ENCODE measurements at regions not wholly inside any gene's neighbourhood (a gene's known extent, or its start where the extent isn't known, plus 50 kb on each side); places are given as distances from the start of the nearest gene placed in this dataset.
"Not testable (repeated sequence)": the region's sequence is repeated elsewhere in the genome, so short reads cannot be mapped to it uniquely, and the experiment has no call there.

DNA sequence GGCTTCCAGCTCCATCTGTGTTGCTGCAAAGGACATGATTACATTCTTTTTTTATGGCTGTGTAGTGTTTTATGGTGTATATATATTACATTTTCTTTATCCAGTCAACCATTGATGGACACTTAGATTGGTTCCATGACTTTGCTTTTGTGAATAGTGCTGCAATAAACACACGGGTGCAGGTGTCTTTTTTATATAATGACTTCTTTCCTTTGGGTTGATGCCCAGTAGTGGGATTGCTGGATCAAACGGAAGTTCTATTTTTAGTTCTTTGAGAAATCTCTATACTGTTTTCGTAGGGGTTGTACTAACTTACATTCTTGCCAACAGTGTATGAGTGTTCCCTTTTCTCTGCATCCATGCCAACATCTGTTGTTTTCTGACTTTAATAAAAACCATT is 189.7 kb downstream of the ACTR3B start:
- DNase-seq (ENCODE audit: low read depth in 2 of 2), result no peak

DNA sequence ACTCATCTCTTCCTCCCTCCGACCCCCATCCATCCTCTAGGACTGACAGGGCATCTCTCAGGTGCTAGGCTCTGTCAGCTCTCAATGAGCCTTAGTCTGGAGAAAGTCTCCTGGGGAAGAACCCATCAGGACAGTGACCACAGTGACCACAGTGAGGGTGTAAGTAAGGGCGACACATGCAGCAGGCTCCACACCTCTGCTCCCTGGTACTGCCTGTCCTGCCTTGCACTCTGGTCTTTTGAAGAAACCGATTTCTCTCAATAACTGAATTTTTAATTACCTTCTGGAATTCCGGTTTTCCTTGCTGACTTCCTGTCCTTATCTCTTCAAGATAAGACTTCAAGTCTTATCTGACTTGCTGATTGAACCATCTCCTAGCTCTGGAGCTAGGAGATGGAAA is 190.2 kb downstream of the ACTR3B start:
- no peak for DNase-seq (ENCODE audit: low read depth in 2 of 2)

GRCh38 chr7:152956006-152956405 is 196.5 kb downstream of the ACTR3B start:
- no peak for DNase-seq (ENCODE audit: low read depth in 2 of 2)

DNA sequence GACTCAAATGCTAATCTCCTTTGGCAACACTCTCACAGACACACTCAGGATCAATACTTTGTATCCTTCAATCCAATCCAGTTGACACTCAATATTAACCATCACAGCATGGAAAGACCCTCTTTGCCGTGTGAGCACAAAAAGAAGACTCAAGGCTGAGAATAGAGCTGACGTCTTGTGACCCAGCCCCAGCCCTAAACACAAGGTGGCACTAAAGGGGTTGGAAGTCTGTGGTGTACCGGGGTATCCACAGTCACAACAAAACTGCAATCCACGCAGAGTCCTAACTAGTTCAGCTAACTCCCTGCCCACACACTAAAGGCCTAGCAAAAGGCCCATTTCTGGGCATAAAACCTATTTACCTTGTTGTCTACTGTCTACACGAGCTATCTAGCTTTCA is 200.1 kb downstream of the ACTR3B start:
- DNase-seq (ENCODE audit: low read depth in 2 of 2), result no peak

- not testable (repeated sequence) for DNase-seq (ENCODE audit: low read depth in 2 of 2)
Measured at GRCh38 chr7:152961796-152962195, 202.2 kb downstream of the ACTR3B start.

GRCh38 chr7:152966189-152966588 is 206.6 kb downstream of the ACTR3B start:
- DNase-seq (ENCODE audit: low read depth in 2 of 2), result no peak

- DNase-seq (ENCODE audit: low read depth in 2 of 2), result no peak
Measured at GRCh38 chr7:152967958-152968357, 208.4 kb downstream of the ACTR3B start.

DNA sequence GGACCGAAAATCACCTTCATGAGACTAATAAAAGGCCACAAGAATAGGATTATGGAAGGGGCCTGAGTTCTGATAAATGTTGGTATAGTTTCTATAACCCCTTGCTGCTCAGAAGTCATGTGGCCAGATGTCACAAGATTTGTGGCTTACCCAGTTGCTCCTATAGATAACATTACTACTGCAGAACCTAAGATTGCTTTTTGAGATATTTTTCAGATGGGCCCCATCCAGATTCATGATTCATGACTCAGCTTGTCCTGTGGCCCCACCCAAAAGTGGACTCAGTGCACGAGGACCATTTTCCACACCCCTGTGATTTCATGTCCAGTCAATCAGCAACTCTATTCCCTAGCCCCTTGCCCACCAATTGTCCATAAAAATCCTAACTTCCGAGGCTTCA is 209.0 kb downstream of the ACTR3B start:
- DNase-seq (ENCODE audit: low read depth in 2 of 2), result no peak

DNA sequence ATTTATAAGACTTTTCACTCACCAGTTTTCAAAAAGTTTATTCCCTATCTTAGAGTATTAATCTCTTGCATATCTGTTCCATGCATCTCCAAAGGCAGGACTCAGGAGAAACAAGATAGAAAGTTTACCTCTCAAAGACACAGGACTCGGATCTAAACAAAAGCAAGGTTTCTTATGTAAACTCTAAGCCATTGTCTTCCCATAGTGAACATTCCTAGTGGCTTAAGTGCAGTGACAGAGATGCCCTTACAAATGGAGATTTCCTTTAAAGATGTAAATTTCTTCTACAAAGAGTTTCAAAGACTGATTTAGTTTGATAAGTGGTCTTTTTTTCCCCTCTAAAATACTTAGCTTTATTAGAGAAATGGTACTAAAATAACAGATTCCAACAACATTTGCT is 209.8 kb downstream of the ACTR3B start:
- no peak for DNase-seq (ENCODE audit: low read depth in 2 of 2)

DNA sequence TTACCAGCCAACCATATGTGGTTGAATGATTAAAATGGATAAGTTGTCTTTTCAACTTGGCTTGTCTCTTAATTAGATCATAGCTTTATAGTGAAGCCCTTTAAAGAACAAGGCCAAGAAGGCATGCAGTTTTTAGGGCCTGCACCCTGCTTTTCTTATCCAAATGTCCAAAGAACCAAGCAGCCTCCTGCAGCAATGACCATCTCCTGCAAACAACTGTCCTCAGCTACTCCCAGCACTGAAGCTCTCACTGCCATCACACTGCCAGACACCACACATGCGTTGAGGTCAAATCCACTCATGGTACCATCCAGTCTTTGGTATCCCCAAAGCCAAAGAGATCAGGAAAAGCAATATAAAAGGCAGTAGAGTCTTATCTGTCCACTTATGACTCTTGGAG is 210.3 kb downstream of the ACTR3B start:
- DNase-seq (ENCODE audit: low read depth in 2 of 2), result no peak

DNA sequence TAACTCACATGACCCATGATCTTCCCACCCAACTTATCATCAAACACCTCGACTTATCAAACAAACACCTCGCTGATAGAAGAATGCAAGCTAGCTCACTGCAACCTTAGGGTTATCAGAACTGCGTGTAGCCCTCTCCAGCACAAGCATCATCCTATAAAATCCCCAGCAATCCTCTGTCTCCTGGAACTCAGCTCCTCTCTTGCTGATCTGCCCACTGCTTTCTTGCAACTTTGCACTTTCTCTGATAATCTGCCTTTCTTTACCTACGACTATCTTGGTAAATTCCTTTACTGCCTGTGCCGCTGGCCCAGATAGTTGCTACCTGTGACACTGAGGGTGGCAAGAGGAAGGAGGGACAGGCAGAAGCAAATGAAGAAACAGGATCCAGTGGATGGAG is 210.9 kb downstream of the ACTR3B start:
- no peak for DNase-seq (ENCODE audit: low read depth in 2 of 2)

- no peak for DNase-seq (ENCODE audit: low read depth in 2 of 2)
Measured at GRCh38 chr7:152974577-152974976, 215.0 kb downstream of the ACTR3B start.

GRCh38 chr7:152975076-152975475 is 215.5 kb downstream of the ACTR3B start:
- no peak for DNase-seq (ENCODE audit: low read depth in 2 of 2)

GRCh38 chr7:152979376-152979775 is 219.8 kb downstream of the ACTR3B start:
- DNase-seq (ENCODE audit: low read depth in 2 of 2), result no peak

- no peak for DNase-seq (ENCODE audit: low read depth in 2 of 2)
Measured at GRCh38 chr7:152984421-152984820, 224.9 kb downstream of the ACTR3B start.

- DNase-seq (ENCODE audit: low read depth in 2 of 2), result no peak
Measured at GRCh38 chr7:152986376-152986775, 226.8 kb downstream of the ACTR3B start.

GRCh38 chr7:152987656-152988055 is 228.1 kb downstream of the ACTR3B start:
- DNase-seq (ENCODE audit: low read depth in 2 of 2), result no peak

DNA sequence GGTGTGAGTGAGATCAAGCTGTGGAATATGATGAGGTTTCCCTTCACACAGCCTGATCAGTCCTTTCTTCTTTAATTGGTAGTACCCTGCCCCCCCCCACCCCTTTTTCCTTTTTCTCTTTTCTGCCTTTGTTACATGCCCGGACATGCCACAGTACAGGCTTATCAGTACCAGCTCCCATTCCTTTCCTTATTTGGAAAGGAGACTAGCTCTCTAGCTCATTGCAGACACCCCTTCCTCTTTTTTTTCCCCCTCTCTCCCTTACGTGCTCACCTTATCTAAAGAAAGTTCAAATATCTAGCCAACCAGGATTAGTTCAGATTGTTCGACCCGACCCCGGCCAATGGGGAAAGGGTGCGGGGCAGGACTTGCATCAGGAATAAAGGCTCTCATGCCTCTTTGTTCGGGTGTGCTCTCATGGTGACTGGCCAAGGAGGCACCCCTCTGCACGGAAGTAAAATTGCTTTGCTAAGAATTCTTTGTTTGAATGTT is 230.4 kb downstream of the ACTR3B start:
- peak in 1 of 2 experiments; percentile 1 for DNase-seq (ENCODE audit: low read depth in 2 of 2)

DNA sequence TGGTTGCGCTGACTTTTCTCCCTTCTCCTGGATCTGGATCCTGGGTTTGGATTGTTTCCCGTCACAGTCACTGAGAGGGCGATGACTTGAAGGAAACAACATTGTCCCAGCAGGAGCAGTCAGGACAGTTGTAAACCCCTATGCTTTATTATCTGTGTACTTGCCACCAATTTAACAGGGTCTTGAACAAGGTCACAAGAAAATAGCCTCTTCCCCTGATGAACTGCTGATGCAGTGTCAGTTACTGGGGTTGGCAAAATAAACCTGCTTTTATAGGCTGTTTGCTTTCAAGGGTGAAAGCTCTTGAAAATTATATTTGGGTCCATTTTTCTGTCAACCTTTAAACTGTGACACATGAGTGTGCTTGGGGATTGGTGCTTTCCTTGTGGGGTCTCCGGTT is 238.9 kb downstream of the ACTR3B start:
- no peak for DNase-seq (ENCODE audit: low read depth in 2 of 2)

DNA sequence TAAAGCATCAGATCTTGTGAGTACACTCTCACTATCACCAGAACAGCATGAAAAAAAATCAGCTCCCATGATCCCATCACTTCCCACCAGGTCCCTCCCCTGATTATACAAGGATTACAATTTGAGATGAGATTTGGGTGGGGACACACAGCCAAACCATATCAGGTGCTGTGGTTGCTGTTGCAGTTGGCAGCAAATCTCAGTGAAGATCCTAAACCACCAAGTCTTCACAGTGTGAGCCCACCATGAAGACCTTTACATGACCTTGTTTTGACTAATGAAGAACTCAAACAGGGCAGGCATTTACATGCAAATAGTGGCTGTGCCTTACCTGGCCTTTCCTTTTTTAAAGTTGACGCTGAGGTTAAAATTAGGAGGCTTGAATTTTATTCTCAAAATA is 242.6 kb downstream of the ACTR3B start:
- DNase-seq (ENCODE audit: low read depth in 2 of 2), result no peak

DNA sequence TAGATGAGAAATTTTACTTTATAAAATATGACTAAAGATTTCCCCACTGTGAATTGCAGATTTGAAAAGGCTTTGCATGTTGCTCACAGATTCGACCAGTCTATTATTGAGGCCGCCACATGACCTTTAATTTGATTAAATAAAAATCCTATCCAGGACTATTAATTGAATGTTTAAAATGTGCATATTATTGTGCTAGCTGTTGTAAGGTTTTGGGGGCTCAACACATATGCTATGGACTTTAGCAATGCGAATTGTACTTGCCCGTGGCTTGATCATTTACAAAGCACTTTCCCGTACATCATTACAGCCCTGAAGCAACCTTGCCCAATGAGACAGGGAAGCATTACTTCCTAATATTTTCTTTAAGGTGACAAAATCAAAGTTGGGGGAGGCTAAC is 243.0 kb downstream of the ACTR3B start:
- no peak for DNase-seq (ENCODE audit: low read depth in 2 of 2)

GRCh38 chr7:153004341-153004740 is 244.8 kb downstream of the ACTR3B start:
- DNase-seq (ENCODE audit: low read depth in 2 of 2), result no peak

GRCh38 chr7:153005750-153006435 is 246.3 kb downstream of the ACTR3B start:
- no peak for DNase-seq (ENCODE audit: low read depth in 2 of 2)

DNA sequence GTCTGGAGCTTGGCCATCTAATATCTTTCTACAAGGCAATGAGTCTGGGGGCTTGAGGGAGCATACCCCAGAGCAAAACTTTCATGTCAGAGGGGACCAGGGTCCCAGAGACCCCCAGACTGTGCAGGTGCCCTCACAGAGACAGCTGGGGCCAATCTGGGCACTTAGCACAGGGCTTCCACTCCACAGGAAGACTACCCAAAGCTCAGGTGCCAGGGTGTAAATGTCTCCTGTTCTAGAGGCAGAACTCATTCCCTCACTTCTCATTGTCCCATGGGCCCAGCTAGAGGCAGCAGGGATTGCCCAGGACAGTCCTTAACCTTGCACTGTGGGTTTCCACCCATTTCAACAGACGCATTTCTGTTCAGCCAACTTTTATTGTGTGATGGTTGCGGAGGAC is 246.9 kb downstream of the ACTR3B start:
- no peak for DNase-seq (ENCODE audit: low read depth in 2 of 2)
